HUES64 (cell line): ENCODE measurements at regions not wholly inside any gene's neighbourhood (a gene's known extent, or its start where the extent isn't known, plus 50 kb on each side); places are given as distances from the start of the nearest gene placed in this dataset.

ENCODE experiments used
- H3K27ac ChIP-seq: 2 replicates; pipeline ENCODE4 v1.7.0; 2013; ENCODE audit warnings: low read depth, low read length, inconsistent platforms
- H3K27me3 ChIP-seq: 2 replicates; pipeline ENCODE4 v1.6.1; 2013; ENCODE audit warnings: mild to moderate bottlenecking, low read length; ENCODE audit not compliant: insufficient read depth
- H3K36me3 ChIP-seq: 2 replicates; pipeline ENCODE4 v1.6.1; 2013; ENCODE audit warnings: mild to moderate bottlenecking, low read length; ENCODE audit not compliant: insufficient read depth
- H3K4me1 ChIP-seq: 2 replicates; pipeline ENCODE4 v1.6.1; 2013; ENCODE audit warnings: mild to moderate bottlenecking, low read length, moderate library complexity; ENCODE audit not compliant: insufficient read depth
- H3K4me3 ChIP-seq: 2 replicates; pipeline ENCODE4 v1.5.1; 2013; ENCODE audit warnings: mild to moderate bottlenecking, low read length, moderate library complexity
- H3K9ac ChIP-seq: 2 replicates; pipeline ENCODE4 v1.6.1; 2013; ENCODE audit warnings: mild to moderate bottlenecking, low read depth, low read length
- H3K9me3 ChIP-seq: 2 replicates; pipeline ENCODE4 v1.6.1; 2013; ENCODE audit warnings: low read depth, low read length; ENCODE audit not compliant: insufficient read depth
- WGBS: fragments of 150-250, 120-280 bp; methylation state at CpG from one replicate; pipeline ENCODE4 v1.1.7; 2013; ENCODE audit warnings: missing lambda C conversion rate; 5-methylcytosine and 5-hydroxymethylcytosine counted together

GRCh38 chr11:128407962-128408361, 179.4 kb downstream of the ETS1 start:
- Histone ChIP-seq H3K27ac (no peak overlapping the region), H3K9ac (no peak overlapping the region), H3K9me3 (no peaks in the 10 kb centered on the region), H3K36me3 (no peaks in the 10 kb centered on the region), H3K27me3 (no peaks in the 10 kb centered on the region), H3K4me3 (no peak overlapping the region), H3K4me1 (no peaks in the 10 kb centered on the region)
- WGBS, result 100% methylated on average over 1 of the region's 1 CpG

- no peaks in the 10 kb centered on the region for H3K36me3 ChIP-seq
- no peak overlapping the region for H3K9ac ChIP-seq
- no peak overlapping the region for H3K4me3 ChIP-seq
- 91% methylated on average over 8 of the region's 8 CpGs for WGBS
- H3K27ac ChIP-seq, result no peak overlapping the region
- no peaks in the 10 kb centered on the region for H3K4me1 ChIP-seq
- H3K9me3 ChIP-seq, result no peaks in the 10 kb centered on the region
- H3K27me3 ChIP-seq, result no peaks in the 10 kb centered on the region
These were observed 181.4 kb downstream of the ETS1 start for GRCh38 chr11:128405714-128406662.

- WGBS, result 88% methylated on average over 1 of the region's 1 CpG
- Histone ChIP-seq H3K27ac (no peak overlapping the region), H3K9ac (no peak overlapping the region), H3K36me3 (no peaks in the 10 kb centered on the region), H3K4me1 (no peaks in the 10 kb centered on the region), H3K4me3 (no peak overlapping the region), H3K27me3 (no peaks in the 10 kb centered on the region), H3K9me3 (no peaks in the 10 kb centered on the region)
These were observed 182.2 kb downstream of the ETS1 start for GRCh38 chr11:128405112-128405511.

- Histone ChIP-seq H3K27ac (no peak overlapping the region), H3K4me3 (no peak overlapping the region), H3K27me3 (no peaks in the 10 kb centered on the region), H3K9ac (no peak overlapping the region), H3K4me1 (no peaks in the 10 kb centered on the region), H3K9me3 (no peaks in the 10 kb centered on the region), H3K36me3 (no peaks in the 10 kb centered on the region)
- WGBS, result 88% methylated on average over 1 of the region's 1 CpG
These were observed 182.9 kb downstream of the ETS1 start for GRCh38 chr11:128404437-128404836.

GRCh38 chr11:128400382-128401203, 186.8 kb downstream of the ETS1 start:
- Histone ChIP-seq H3K36me3 (no peaks in the 10 kb centered on the region), H3K9me3 (no peaks in the 10 kb centered on the region), H3K9ac (no peak overlapping the region), H3K4me3 (no peak overlapping the region), H3K27ac (no peak overlapping the region), H3K4me1 (no peaks in the 10 kb centered on the region), H3K27me3 (no peaks in the 10 kb centered on the region)
- WGBS, result 91% methylated on average over 7 of the region's 8 CpGs

- 93% methylated on average over 6 of the region's 7 CpGs for WGBS
- H3K4me3 ChIP-seq, result no peak overlapping the region
- H3K4me1 ChIP-seq, result no peaks in the 10 kb centered on the region
- no peaks in the 10 kb centered on the region for H3K36me3 ChIP-seq
- H3K27me3 ChIP-seq, result no peaks in the 10 kb centered on the region
- H3K9me3 ChIP-seq, result no peaks in the 10 kb centered on the region
- no peak overlapping the region for H3K9ac ChIP-seq
- H3K27ac ChIP-seq, result no peak overlapping the region
These were observed 187.9 kb downstream of the ETS1 start for GRCh38 chr11:128399251-128400121.

GRCh38 chr11:128398517-128399250, 188.7 kb downstream of the ETS1 start:
- H3K27ac ChIP-seq, result no peak overlapping the region
- H3K4me1 ChIP-seq, result no peaks in the 10 kb centered on the region

GRCh38 chr11:128397362-128397761, 190.0 kb downstream of the ETS1 start:
- no peaks in the 10 kb centered on the region for H3K9me3 ChIP-seq
- no peak overlapping the region for H3K9ac ChIP-seq
- no peak overlapping the region for H3K27ac ChIP-seq
- WGBS, result no CpG with 5 or more reads among the region's 3 CpGs
- H3K27me3 ChIP-seq, result no peaks in the 10 kb centered on the region
- no peaks in the 10 kb centered on the region for H3K4me1 ChIP-seq
- no peak overlapping the region for H3K4me3 ChIP-seq
- no peaks in the 10 kb centered on the region for H3K36me3 ChIP-seq

More at GRCh38 chr11:128398517-128399250, 188.7 kb downstream of the ETS1 start:
- H3K36me3 ChIP-seq, result no peaks in the 10 kb centered on the region
- H3K9me3 ChIP-seq, result no peaks in the 10 kb centered on the region
- no peak overlapping the region for H3K4me3 ChIP-seq
- no peaks in the 10 kb centered on the region for H3K27me3 ChIP-seq
- WGBS, result 98% methylated on average over 2 of the region's 2 CpGs
- H3K9ac ChIP-seq, result no peak overlapping the region

- H3K9ac ChIP-seq, result no peak overlapping the region
- no peak overlapping the region for H3K27ac ChIP-seq
- H3K4me3 ChIP-seq, result no peak overlapping the region
- H3K4me1 ChIP-seq, result no peaks in the 10 kb centered on the region
- WGBS, result 92% methylated on average over 3 of the region's 4 CpGs
- no peaks in the 10 kb centered on the region for H3K36me3 ChIP-seq
- H3K9me3 ChIP-seq, result no peaks in the 10 kb centered on the region
- no peaks in the 10 kb centered on the region for H3K27me3 ChIP-seq
These were observed 192.8 kb downstream of the ETS1 start for GRCh38 chr11:128394431-128395089.

GRCh38 chr11:128392259-128392658, 195.1 kb downstream of the ETS1 start:
- Histone ChIP-seq H3K27ac (no peak overlapping the region), H3K9ac (no peak overlapping the region), H3K4me1 (no peaks in the 10 kb centered on the region), H3K4me3 (no peak overlapping the region), H3K9me3 (no peaks in the 10 kb centered on the region), H3K36me3 (no peaks in the 10 kb centered on the region), H3K27me3 (no peaks in the 10 kb centered on the region)
- 92% methylated on average over 1 of the region's 2 CpGs for WGBS
